SJCRH30 (cell line): ENCODE measurements at regions not wholly inside any gene's neighbourhood (a gene's known extent, or its start where the extent isn't known, plus 50 kb on each side); places are given as distances from the start of the nearest gene placed in this dataset.

ENCODE experiments used
- DNase-seq, 2 experiments: peaks; one replicate each; pipeline ENCODE4 v3.0.0-alpha.2; 2015 to 2020
- H3K27ac ChIP-seq: fragments of 250-450 bp; sonication (Bioruptor Pico); 2 replicates; pipeline ENCODE4 v1.5.1; 2020; ENCODE audit warnings: mild to moderate bottlenecking, moderate library complexity
- H3K27me3 ChIP-seq: fragments of 250-450 bp; sonication (Bioruptor Pico); 2 replicates; pipeline ENCODE4 v1.5.1; 2020; ENCODE audit warnings: mild to moderate bottlenecking, moderate library complexity
- H3K36me3 ChIP-seq: fragments of 250-450 bp; sonication (Bioruptor Pico); 2 replicates; pipeline ENCODE4 v1.5.1; 2020; ENCODE audit warnings: mild to moderate bottlenecking, moderate library complexity
- H3K4me1 ChIP-seq: fragments of 250-450 bp; sonication (Bioruptor Pico); 2 replicates; pipeline ENCODE4 v1.5.1; 2020; ENCODE audit warnings: mild to moderate bottlenecking, moderate library complexity
- H3K4me3 ChIP-seq: fragments of 250-450 bp; sonication (Bioruptor Pico); 2 replicates; pipeline ENCODE4 v1.5.1; 2020; ENCODE audit warnings: mild to moderate bottlenecking, moderate library complexity
- H3K9me3 ChIP-seq: fragments of 250-450 bp; sonication (Bioruptor Pico); replicated peaks from 2 replicates; pipeline ENCODE4 v1.5.1; 2020; ENCODE audit warnings: mild to moderate bottlenecking, moderate library complexity

DNA sequence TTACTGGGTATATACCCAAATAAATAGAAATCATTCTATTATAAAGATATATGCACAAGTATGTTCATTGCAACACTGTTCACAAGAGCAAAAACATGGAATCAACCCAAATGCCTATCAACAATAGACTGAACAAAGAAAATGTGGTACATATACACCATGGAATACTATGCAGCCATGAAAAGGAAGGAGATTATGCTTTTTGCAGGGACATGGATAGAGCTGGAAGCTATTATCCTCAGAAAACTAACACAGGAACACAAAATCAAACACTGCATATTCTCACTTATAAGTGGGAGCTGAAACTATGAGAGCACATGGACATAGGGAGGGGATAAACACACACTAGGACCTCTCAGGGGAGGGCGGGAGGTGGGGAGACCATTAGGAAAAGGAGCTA is 298.4 kb upstream of the CDH9 start:
- DNase-seq = no peak
- no peaks in the 10 kb centered on the region for H3K36me3 ChIP-seq
- H3K4me1 ChIP-seq = no peaks in the 10 kb centered on the region
- no peaks in the 10 kb centered on the region for H3K9me3 ChIP-seq
- H3K27ac ChIP-seq = no peak overlapping the region
- H3K27me3 ChIP-seq = no peaks in the 10 kb centered on the region
- no peak overlapping the region for H3K4me3 ChIP-seq

DNA sequence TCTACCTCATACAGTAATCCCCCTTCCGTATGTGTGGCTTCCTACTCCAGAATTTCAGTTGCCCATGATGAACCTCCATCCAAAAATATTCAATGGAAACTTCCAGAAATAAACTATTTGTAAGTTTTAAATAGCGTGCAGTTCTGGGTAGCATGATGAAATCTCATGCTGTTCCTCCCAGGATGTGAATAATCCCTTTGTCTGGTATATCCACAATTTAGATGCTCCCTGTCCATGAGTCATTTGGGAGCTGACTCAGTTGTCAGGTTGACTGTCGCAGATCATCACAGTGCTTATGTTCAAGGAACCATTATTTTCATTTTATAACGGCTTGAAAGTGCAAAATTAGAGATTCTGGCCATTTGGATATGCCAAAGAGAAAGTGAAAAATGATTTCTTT is 290.1 kb upstream of the CDH9 start:
- H3K4me3 ChIP-seq = no peak overlapping the region
- no peaks in the 10 kb centered on the region for H3K9me3 ChIP-seq
- no peak overlapping the region for H3K27ac ChIP-seq
- H3K27me3 ChIP-seq = no peaks in the 10 kb centered on the region
- no peaks in the 10 kb centered on the region for H3K36me3 ChIP-seq
- peak in 1 of 2 experiments; percentile 2 for DNase-seq
- peaks cover 3% of the 10 kb centered on the region; the same call in 1 of the 2 replicates for H3K4me1 ChIP-seq

- H3K36me3 ChIP-seq = no peaks in the 10 kb centered on the region
- DNase-seq = peak in 1 of 2 experiments; percentile 40
These were observed 287.1 kb upstream of the CDH9 start for GRCh38 chr5:27325513-27325912.

GRCh38 chr5:27318701-27319100 is 280.3 kb upstream of the CDH9 start:
- Histone ChIP-seq H3K4me3 (no peak overlapping the region), H3K9me3 (no peaks in the 10 kb centered on the region; the same call in 1 of the 2 replicates), H3K27me3 (no peaks in the 10 kb centered on the region), H3K27ac (no peak overlapping the region), H3K36me3 (no peaks in the 10 kb centered on the region), H3K4me1 (peaks cover 15% of the 10 kb centered on the region)
- no peak for DNase-seq

More at GRCh38 chr5:27325513-27325912, 287.1 kb upstream of the CDH9 start:
- Histone ChIP-seq H3K4me1 (peaks cover 3% of the 10 kb centered on the region; the same call in 1 of the 2 replicates), H3K4me3 (no peak overlapping the region), H3K27ac (no peak overlapping the region), H3K9me3 (no peaks in the 10 kb centered on the region), H3K27me3 (no peaks in the 10 kb centered on the region)

DNA sequence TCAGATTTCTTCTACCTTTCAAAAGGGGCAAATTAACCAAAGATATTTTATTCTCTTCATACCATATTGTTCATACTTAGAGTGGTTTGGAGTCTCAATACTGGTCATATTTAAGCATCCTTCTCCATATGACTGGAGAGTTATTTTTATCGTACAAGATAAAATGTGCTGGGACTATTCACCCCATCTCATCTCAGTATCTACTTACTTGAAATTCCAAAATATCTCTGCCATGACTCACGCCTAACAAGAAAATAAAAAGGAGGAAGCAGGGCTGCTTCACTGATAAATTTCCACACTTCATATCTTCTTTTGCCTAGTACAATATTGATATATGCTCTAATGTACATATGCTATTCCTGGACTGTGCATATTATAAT is 277.9 kb upstream of the CDH9 start:
- Histone ChIP-seq H3K36me3 (no peaks in the 10 kb centered on the region), H3K27me3 (no peaks in the 10 kb centered on the region), H3K9me3 (no peaks in the 10 kb centered on the region; the same call in 1 of the 2 replicates), H3K4me1 (peaks cover 15% of the 10 kb centered on the region), H3K4me3 (peak overlapping the region; percentile 37), H3K27ac (peak overlapping the region; percentile 88)
- no peak for DNase-seq

DNA sequence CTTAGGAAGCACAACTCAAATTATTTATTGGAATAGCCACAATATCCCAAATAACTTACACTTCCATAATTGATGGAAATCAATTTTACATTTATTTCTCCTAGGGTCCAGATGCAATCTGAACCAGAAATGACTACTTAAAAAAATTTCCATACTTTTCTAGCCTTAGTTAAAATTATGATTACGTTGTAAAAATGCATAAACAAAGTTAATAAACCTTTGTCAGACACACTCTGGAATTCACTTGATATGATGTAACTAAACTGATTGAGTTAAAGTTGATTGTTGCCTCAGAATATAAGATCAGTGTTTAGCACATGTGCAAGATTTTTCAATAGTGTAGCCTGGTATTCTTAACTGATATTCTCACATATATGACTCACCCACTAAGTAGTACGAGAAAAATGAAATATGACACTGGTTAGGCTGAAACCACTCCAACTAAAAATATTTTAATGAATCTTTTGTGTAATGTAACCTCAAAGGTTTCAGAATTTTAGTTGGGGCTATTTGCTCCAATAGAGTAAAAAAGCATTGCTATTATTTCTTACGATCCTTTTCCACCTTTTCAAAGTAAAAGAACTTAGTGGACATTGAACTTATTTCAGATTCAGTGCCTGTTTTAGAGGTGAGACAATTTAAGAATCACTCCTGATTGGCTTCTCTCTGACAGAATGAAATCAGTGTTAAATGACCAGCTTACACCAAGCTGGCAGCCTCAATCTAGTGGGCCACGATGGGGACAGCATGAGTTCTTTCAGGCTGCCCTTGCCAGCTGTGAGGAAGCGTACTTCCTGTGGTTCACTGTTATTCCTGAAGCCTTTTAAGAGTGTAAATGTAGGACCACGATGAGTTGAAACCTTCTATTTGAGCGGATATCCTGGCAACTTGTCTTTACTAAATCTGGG is 277.2 kb upstream of the CDH9 start:
- H3K36me3 ChIP-seq = no peaks in the 10 kb centered on the region
- peak overlapping the region; percentile 37 for H3K4me3 ChIP-seq
- peak; percentile 56 to 76 for DNase-seq
- no peaks in the 10 kb centered on the region for H3K27me3 ChIP-seq
- peaks cover 15% of the 10 kb centered on the region for H3K4me1 ChIP-seq
- H3K27ac ChIP-seq = peak overlapping the region; percentile 88
- H3K9me3 ChIP-seq = no peaks in the 10 kb centered on the region; the same call in 1 of the 2 replicates

GRCh38 chr5:27313549-27313948 is 275.2 kb upstream of the CDH9 start:
- no peak for DNase-seq
- no peak overlapping the region for H3K27ac ChIP-seq
- H3K36me3 ChIP-seq = no peaks in the 10 kb centered on the region
- no peaks in the 10 kb centered on the region; the same call in 1 of the 2 replicates for H3K9me3 ChIP-seq
- H3K27me3 ChIP-seq = no peaks in the 10 kb centered on the region
- H3K4me1 ChIP-seq = peaks cover 15% of the 10 kb centered on the region
- no peak overlapping the region for H3K4me3 ChIP-seq

DNA sequence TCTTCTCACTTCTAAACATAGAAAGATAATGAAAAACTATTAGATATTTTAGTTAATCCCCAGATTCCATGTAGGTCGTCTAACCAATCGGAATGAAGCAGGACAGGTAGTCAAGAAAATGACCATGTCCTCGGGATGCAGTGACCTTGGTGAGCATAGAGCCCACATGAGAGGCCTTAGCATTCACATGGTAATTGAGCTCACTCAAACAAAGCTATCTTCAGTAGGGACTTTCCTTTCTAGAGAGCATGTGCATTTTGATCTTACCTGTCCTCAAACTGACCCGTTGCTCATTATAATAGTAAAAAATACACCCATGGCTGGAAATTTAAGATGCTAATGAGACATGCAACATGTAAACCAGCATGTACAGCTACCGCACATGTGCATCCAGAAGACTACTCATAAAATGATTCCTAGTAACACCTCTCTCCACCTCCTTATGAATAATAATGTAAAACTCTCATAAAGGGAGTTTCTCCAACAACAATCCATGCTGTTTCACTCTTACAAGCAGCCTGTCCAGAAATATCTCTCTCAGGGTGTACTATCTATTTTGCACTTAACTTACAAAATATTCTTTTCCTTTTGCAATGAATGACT is 274.0 kb upstream of the CDH9 start:
- Histone ChIP-seq H3K4me3 (no peak overlapping the region), H3K4me1 (peaks cover 15% of the 10 kb centered on the region), H3K9me3 (no peaks in the 10 kb centered on the region; the same call in 1 of the 2 replicates), H3K36me3 (no peaks in the 10 kb centered on the region), H3K27ac (no peak overlapping the region), H3K27me3 (no peaks in the 10 kb centered on the region)
- DNase-seq = no peak

- no peak for DNase-seq
- Histone ChIP-seq H3K27me3 (no peaks in the 10 kb centered on the region), H3K36me3 (no peaks in the 10 kb centered on the region), H3K27ac (no peak overlapping the region), H3K9me3 (no peaks in the 10 kb centered on the region; the same call in 1 of the 2 replicates), H3K4me3 (no peak overlapping the region), H3K4me1 (peaks cover 11% of the 10 kb centered on the region)
These were observed 273.2 kb upstream of the CDH9 start for GRCh38 chr5:27311544-27311943.

DNA sequence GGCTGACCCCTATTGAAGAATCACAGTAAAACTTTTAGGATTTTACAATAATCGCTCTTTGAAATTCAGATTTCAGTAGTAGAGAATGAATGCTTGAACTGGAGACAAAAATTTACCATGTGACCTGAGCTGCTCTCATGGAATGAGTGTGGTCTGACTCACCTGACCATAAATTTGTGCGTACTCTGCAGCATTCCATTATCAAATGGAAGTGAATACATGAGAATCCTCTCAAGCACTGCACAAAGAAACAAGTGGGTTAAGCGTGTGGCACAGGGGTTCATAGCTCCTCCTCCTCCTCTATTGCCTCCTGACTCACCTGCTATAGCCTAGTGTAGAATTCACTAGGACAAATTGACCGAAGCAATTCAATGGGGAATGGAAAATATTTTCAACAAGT is 269.8 kb upstream of the CDH9 start:
- Histone ChIP-seq H3K4me1 (no peaks in the 10 kb centered on the region), H3K27me3 (no peaks in the 10 kb centered on the region), H3K36me3 (no peaks in the 10 kb centered on the region), H3K9me3 (no peaks in the 10 kb centered on the region), H3K27ac (no peak overlapping the region), H3K4me3 (no peak overlapping the region)
- DNase-seq = no peak

GRCh38 chr5:27290172-27290571 is 251.8 kb upstream of the CDH9 start:
- Histone ChIP-seq H3K36me3 (no peaks in the 10 kb centered on the region), H3K4me3 (no peak overlapping the region), H3K27me3 (no peaks in the 10 kb centered on the region), H3K27ac (no peak overlapping the region), H3K9me3 (no peaks in the 10 kb centered on the region), H3K4me1 (peaks cover 14% of the 10 kb centered on the region)
- DNase-seq = no peak

DNA sequence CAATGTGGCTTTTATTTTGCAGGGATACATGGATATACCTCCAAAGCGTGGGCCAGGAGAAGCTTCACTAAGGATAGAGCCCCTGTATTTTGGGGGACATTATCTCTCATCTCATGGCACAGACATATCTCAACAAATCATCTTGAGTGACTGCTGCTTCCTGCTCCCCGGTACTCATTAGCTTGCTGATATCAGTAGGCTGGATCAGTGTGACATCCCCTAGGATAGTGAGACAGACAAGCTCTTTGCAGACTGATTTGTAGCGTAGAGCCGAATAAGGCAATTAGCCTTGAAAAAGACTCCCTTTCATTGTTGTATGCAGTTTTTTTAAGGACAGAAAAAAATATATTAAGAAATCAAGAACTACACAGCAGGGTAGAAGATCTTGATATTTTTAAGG is 237.7 kb upstream of the CDH9 start:
- H3K27ac ChIP-seq = no peak overlapping the region
- no peaks in the 10 kb centered on the region for H3K27me3 ChIP-seq
- no peak overlapping the region for H3K4me3 ChIP-seq
- no peaks in the 10 kb centered on the region for H3K9me3 ChIP-seq
- no peak for DNase-seq
- no peaks in the 10 kb centered on the region for H3K36me3 ChIP-seq
- H3K4me1 ChIP-seq = no peaks in the 10 kb centered on the region

DNA sequence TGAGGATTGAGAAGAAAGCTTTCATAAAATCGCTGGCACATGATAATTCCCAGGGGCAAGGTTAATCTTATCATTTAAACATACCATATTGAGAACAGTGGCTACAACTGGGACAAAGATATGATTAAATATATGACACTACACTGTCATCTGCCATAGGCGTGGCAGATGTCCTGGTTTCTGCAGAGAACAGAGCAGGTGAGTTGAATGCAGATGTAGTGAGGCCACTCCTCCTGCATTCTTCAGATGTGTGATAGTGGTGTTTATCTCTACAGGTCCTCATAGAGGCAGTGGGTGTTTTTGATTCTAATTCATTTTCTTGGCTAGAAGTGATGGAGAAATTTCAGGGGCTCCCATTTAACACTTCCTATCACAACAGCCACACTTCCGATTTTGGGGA is 237.0 kb upstream of the CDH9 start:
- Histone ChIP-seq H3K9me3 (no peaks in the 10 kb centered on the region), H3K27ac (no peak overlapping the region), H3K4me3 (no peak overlapping the region), H3K36me3 (no peaks in the 10 kb centered on the region), H3K4me1 (no peaks in the 10 kb centered on the region), H3K27me3 (no peaks in the 10 kb centered on the region)
- DNase-seq = no peak

DNA sequence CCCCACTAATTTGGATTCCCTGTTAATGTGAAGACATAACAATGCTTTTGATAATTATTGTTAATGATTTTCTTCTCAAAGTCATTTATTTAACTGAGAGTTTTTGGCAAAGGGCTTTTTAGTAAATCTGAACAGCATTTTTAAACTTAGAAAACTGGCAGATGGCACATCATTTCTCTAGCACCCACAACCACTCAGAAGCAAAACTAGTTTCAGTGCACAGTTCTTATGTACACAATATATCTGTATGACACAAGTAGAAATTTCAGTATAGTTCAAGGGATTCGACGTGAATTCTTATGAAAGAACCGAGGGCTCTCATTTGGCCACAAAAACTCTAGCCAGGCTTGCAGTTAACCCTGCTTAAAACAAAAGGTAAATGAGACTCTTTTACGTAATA is 231.4 kb upstream of the CDH9 start:
- H3K36me3 ChIP-seq = no peaks in the 10 kb centered on the region
- H3K27me3 ChIP-seq = no peaks in the 10 kb centered on the region
- H3K27ac ChIP-seq = no peak overlapping the region
- no peak overlapping the region for H3K4me3 ChIP-seq
- H3K9me3 ChIP-seq = no peaks in the 10 kb centered on the region
- no peak for DNase-seq
- H3K4me1 ChIP-seq = no peaks in the 10 kb centered on the region

GRCh38 chr5:27267209-27267824 is 228.9 kb upstream of the CDH9 start:
- H3K27ac ChIP-seq = no peak overlapping the region
- no peak overlapping the region for H3K4me3 ChIP-seq
- H3K36me3 ChIP-seq = no peaks in the 10 kb centered on the region
- no peaks in the 10 kb centered on the region for H3K27me3 ChIP-seq
- DNase-seq = no peak
- no peaks in the 10 kb centered on the region for H3K9me3 ChIP-seq
- H3K4me1 ChIP-seq = no peaks in the 10 kb centered on the region
